CD1c-positive myeloid dendritic cell (primary cell): ENCODE measurements at regions not wholly inside any gene's neighbourhood (a gene's known extent, or its start where the extent isn't known, plus 50 kb on each side); places are given as distances from the start of the nearest gene placed in this dataset.
A peak's percentile ranks its signal among the peaks of the same experiment; 100 is the strongest.
"Not testable (repeated sequence)": the region's sequence is repeated elsewhere in the genome, so short reads cannot be mapped to it uniquely, and the experiment has no call there.

Source experiments
- DNase-seq: peaks from one replicate; pipeline ENCODE4 v3.0.0-alpha.2; 2016; ENCODE audit errors: extremely low spot score

DNA sequence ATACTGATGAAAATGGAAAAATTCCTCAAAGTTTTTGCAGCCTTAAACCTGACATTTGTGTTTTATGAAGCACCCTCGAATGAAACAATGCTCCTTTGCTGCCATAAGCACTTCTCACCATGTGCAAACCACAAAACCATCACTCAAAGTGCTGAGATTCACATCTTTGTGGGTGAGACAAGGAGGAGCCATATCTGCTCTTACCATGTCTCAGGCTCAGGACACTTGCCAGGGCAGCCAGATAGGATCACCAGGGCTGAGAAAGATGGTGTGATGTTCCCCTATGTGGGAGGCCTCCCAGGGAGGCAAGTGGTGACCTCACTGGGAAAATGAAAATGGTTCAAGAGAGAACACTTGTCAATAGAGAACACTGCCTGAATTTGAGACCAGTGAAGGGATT is 120.4 kb downstream of the CCDC34 start:
- DNase-seq = no peak

DNA sequence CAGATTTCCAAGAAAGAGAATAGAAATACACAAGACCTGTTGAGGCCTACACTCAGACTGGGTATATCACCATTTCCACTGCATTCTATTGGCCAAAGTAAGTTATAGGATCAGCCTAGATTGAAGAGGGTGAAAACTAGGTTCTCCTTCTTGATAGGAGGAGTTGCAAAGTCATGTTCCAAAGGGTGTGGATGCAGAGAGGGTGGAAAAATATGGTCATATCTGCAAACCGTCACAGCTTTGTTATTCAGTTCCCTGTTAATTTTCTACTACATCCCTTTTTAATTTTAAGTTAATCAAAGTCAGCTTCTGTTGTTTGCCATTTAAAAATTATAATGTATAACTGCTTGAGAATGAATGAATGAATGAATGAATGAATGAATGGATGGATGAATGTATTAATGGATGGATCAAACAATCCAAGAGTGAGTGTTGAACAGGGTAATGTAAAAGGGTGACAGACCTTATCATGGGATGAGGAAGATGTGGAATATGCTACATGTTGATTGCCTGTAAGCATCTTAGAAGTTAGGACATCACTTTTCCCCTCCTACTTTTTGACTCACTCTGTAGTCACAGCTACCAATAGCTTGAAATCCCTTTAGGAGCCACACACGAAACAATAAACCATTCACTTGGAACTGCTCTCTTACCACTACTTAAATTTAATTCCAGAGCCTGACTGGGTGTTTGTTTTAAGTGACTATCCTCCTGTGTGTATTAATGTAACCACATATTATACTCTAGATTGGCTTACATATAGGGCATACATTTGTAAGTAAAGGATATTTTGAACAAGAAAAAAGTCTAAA is 121.5 kb downstream of the CCDC34 start:
- DNase-seq = no peak

- DNase-seq = no peak
Measured at GRCh38 chr11:27239305-27239942, 123.6 kb downstream of the CCDC34 start.

DNA sequence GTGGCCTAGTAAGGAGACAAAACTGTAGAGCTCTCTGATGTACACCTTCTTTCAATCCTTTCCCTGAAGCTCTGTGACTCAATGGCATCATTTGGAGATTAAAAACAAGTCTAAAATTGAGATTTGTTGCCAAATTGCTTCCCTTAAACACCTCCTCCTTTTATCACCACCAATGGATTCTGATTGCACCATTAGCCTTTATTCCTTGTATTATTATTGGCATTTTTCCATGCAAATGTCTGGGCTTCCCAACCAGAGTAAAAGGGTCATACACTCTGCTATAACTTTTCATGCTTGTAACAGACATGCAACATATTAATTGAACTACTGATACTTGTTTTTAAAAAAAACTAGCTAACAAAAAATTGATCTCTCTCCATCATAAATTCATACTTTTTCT is 124.2 kb downstream of the CCDC34 start:
- no peak for DNase-seq

GRCh38 chr11:27237643-27238042 is 125.4 kb downstream of the CCDC34 start:
- DNase-seq = no peak

- DNase-seq = no peak
Measured at GRCh38 chr11:27234961-27235360, 128.1 kb downstream of the CCDC34 start.

DNA sequence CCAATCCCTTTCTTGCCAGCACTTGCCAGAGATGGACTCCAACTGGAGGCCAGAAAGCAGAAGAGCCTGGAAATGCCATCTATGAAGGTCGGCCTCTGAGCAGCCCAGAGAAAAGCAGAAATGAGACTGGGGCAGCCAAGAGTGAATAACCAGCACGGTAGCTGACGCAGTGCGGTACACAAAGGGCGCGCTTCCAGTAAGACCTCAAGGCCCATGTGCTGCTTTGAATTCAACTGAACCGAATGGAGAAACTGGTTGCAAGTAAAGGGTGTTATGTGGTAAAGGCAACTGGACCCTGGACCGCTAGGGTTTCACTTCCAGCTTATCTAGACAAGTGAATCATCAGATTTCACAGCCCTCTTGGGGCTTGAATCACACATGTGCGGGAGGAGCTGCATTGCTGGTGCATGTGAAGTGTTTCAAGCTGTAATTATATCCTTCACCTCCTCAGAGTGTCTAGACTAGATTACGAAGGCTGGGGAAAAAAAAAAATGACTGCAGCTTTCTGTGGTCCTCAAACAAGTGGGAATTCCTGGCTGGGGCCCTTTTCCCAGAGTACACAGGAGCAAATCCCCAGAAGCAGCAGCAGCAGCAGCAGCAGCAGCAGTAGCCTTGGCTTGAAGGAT is 128.9 kb downstream of the CCDC34 start:
- DNase-seq = peak; percentile 24

DNA sequence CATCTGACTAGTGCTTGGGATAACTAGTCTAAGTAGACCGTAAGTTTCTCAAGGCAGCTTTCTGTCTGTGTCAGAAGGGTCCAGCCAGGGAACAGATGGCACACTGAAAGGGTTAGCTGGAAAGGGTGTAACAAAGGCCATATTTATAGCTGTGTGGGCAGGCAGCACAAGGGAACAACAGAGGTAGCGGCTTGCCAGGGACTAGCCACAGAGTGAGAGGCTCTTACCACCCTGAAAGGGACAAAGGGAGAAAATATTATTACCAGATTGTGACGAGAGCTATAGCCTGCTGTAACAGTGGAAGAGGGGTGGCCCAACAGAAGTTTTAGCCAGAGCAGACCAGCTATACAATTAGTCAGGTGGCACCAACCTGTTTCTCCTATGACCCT is 129.4 kb downstream of the CCDC34 start:
- DNase-seq = no peak

DNA sequence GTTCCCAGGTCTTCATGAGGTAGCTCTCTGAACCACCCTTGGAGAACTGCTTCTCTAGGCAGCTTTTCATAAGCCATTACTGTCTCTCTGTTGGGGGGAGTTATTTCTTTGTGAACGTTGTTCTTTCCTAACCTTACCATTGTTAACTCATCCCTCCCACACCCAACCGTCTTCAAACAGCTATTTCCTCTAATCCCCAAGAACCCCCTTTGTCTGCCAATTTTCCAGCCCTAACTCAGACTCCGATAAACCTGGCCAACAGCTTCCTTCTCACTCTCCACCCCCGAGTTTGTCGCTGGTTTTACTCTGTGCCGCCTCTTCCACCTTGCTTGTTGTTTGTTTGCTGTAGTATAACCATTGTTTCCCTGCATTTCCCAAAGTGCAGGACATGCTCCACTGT is 131.5 kb downstream of the CCDC34 start:
- DNase-seq = no peak

GRCh38 chr11:27230192-27230572 is 132.8 kb downstream of the CCDC34 start:
- no peak for DNase-seq

GRCh38 chr11:27229511-27230191 is 133.4 kb downstream of the CCDC34 start:
- no peak for DNase-seq

DNA sequence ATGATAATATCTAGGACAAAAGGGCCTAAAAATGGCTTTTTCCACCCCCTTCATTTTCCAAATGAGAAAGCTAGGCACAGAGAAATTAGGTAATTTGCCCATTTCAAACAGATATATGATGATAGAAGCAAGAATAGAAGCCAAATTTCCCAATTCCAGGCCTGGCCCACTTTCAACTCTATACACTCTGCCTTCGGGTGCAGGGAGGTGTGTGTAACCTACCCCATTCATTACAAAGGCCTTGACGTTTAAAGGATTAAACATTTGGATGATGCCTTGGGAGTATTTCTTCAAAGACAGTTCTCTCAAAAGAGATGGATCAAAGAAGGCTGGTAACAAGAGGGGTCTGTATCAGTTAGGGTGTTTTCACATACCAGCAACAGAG is 134.1 kb downstream of the CCDC34 start:
- no peak for DNase-seq

DNA sequence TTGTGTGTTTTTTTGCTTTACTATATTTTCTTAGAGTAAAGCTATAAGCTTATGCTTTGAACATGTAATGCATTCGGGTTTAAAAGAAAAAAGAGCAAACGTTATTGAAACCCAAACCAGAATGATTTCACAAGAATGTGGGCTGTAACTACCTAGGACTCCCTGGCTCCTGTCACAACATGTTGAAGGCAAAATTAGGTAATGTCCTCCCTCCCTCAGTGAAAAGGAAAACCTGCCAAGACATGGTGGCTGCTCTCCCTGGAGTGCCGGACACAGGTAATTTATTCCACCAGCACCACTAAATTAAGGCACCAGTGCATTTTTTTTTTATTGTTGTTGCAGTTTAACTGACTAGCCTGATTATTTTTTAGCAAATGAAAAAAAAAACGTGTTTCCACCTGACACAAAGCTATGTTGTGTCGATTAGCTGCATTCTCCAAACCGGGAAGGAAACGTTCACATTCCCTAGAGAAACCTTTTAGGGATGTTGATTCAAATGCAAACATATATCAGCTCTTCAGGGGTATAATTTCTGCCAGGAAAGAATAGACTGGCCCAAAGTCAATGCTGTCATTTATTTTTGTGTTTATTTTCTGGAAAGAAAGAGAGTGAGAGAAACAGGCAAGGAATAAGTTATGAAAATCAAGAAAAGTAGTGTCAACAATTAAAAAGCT is 134.6 kb downstream of the CCDC34 start:
- no peak for DNase-seq

DNA sequence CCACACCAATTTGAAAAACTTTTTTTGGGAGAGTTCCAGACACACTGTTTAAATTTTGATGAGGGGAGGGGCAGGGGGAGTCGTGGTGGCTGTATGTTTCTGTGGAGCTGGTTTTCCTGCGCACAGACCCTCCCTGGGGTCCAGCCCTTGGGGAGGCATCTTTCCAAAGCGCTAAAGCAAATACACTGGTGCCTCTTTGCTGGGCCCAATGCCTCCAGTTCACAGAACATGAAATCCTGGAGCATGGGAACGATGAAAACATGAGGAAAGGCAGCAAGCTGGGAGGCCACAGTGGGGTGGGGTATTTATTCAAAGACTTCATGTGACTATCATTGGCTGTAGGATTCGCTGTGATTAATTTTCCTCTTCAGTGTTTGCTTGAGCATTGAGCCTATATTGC is 135.3 kb downstream of the CCDC34 start:
- DNase-seq = no peak

GRCh38 chr11:27219487-27220039 is 143.5 kb downstream of the CCDC34 start:
- not testable (repeated sequence) for DNase-seq

GRCh38 chr11:27218421-27219038 is 144.5 kb downstream of the CCDC34 start:
- no peak for DNase-seq

DNA sequence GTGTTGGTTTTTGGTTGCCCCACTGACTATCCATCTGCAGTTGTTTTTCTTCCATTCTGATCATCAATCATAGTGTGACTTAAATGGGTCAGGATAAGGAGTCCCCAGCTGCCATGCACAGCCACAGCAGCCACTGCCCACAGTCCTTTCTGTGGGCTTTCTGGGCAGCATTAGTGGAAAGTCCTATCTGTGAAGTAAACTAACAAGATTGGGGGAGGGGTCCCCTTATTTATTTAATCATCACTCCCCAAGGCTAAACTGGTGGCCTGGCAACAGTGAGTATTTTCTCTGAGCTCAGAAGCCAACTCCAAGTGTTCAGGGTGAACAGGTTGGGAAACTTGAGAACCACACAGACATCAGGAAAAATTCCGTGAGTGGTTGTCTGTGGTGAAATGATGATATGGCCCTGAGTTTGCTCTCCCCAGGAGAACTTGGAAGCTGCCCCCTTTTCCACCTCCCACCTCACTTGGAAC is 145.0 kb downstream of the CCDC34 start:
- DNase-seq = no peak

DNA sequence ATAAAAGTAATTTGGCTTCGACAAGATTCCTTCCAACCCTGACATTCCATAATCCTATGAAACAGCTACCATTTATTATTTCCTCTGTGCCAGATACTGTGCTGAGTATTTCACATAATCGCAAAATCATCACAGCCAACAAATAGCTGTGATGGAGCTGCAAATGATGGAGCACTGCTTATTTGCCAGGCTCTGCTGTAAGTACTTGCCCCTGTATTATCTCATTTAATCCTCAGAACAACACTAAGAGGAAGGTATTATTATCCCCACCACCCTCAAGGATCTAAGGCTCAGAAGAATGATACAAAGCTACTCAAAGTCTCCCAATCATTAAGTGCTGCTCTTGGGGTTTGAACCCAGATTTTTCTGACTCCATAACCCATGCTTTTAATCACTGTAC is 145.5 kb downstream of the CCDC34 start:
- no peak for DNase-seq

GRCh38 chr11:27216270-27217149 is 146.5 kb downstream of the CCDC34 start:
- DNase-seq = no peak
